Loucy (cell line): ENCODE measurements at regions not wholly inside any gene's neighbourhood (a gene's known extent, or its start where the extent isn't known, plus 50 kb on each side); places are given as distances from the start of the nearest gene placed in this dataset.

Experiments
- H2AFZ ChIP-seq: fragments of 200-600 bp; sonication (generic); 2 replicates; pipeline ENCODE4 v1.6.0; 2016; ENCODE audit warnings: antibody characterized with exemption, mild to moderate bottlenecking, low read length, moderate library complexity
- H3F3A ChIP-seq: fragments of 200-600 bp; 2 replicates; pipeline ENCODE4 v1.6.0; 2016; ENCODE audit warnings: antibody characterized with exemption, low read depth, mild to moderate bottlenecking
- H3K27me3 ChIP-seq: fragments of 200-600 bp; sonication (generic); 2 replicates; pipeline ENCODE4 v1.6.1; 2014; ENCODE audit warnings: low read length, mild to moderate bottlenecking; ENCODE audit not compliant: insufficient read depth, poor library complexity, severe bottlenecking
- H3K36me3 ChIP-seq: fragments of 200-600 bp; sonication (generic); 2 replicates; pipeline ENCODE4 v1.6.1; 2016; ENCODE audit warnings: low read length; ENCODE audit not compliant: insufficient read depth
- H3K4me1 ChIP-seq: fragments of 200-600 bp; sonication (generic); 2 replicates; pipeline ENCODE4 v1.5.1; 2014; ENCODE audit warnings: low read length, mild to moderate bottlenecking; ENCODE audit not compliant: insufficient read depth, poor library complexity, severe bottlenecking
- H3K4me2 ChIP-seq: fragments of 200-600 bp; sonication (generic); 2 replicates; pipeline ENCODE4 v1.6.0; 2014; ENCODE audit warnings: antibody characterized with exemption, low read length, low read depth, mild to moderate bottlenecking; ENCODE audit not compliant: poor library complexity, severe bottlenecking
- H3K4me3 ChIP-seq: fragments of 200-600 bp; sonication (generic); 2 replicates; pipeline ENCODE4 v1.5.1; 2014; ENCODE audit warnings: low read length, mild to moderate bottlenecking, mixed read lengths; ENCODE audit not compliant: poor library complexity, severe bottlenecking
- H3K79me2 ChIP-seq: fragments of 200-600 bp; sonication (generic); 2 replicates; pipeline ENCODE4 v1.6.1; 2014; ENCODE audit warnings: low read length; ENCODE audit not compliant: insufficient read depth
- H3K9ac ChIP-seq: fragments of 200-600 bp; sonication (generic); 2 replicates; pipeline ENCODE4 v1.6.0; 2014; ENCODE audit warnings: mild to moderate bottlenecking, low read depth, low read length, moderate library complexity; ENCODE audit not compliant: poor library complexity, severe bottlenecking
- H3K9me2 ChIP-seq: fragments of 200-600 bp; sonication (generic); replicated peaks from 2 replicates; pipeline ENCODE4 v1.6.1; 2016; ENCODE audit warnings: low read depth, low read length, mixed read lengths
- H3K9me3 ChIP-seq: fragments of 200-600 bp; sonication (generic); 2 replicates; pipeline ENCODE4 v1.6.1; 2014; ENCODE audit warnings: mild to moderate bottlenecking, antibody characterized with exemption, low read length, low read depth; ENCODE audit not compliant: insufficient read depth
- H4K20me1 ChIP-seq: fragments of 200-600 bp; sonication (generic); 2 replicates; pipeline ENCODE4 v1.6.0; 2014; ENCODE audit warnings: antibody characterized with exemption, low read length, mild to moderate bottlenecking; ENCODE audit not compliant: insufficient read depth, poor library complexity, severe bottlenecking
- EZH2phosphoT487 ChIP-seq: fragments of 200-600 bp; IDR thresholded peaks from 2 replicates; pipeline ENCODE4 v1.6.1; 2018; ENCODE audit warnings: antibody characterized with exemption, mild to moderate bottlenecking, moderate library complexity, borderline replicate concordance
- TF ChIP-seq, protein P1 (sequence below): fragments of 200-600 bp; sonication (generic); conservative IDR thresholded peaks from 2 replicates; pipeline ENCODE4 v1.5.1; 2014; ENCODE audit warnings: mild to moderate bottlenecking, antibody characterized with exemption, low read length

DNA sequence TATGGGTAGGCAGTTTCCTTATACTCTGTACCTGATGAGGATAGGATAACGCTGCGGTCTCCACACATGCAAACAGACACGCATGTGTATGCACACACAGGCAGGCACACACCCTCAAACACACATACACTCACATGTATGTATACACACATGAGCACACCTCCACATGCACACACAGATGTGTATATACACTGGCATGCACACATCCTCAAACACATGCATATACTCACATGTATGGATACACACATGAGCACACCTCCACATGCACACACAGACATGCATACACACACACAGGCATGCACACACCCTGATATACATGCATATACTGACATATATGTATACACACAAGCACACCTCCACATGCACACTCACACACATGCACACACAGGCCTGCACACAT lies 267.8 kb upstream of the HDAC4 start:
- no peaks in the 10 kb centered on the region for H3K9me2 ChIP-seq

GRCh38 chr2:239668042-239668441 lies 267.2 kb upstream of the HDAC4 start:
- no peaks in the 10 kb centered on the region for H3K36me3 ChIP-seq
- no peak overlapping the region for H2AFZ ChIP-seq
- no peak overlapping the region for H3K4me2 ChIP-seq
- no peaks in the 10 kb centered on the region for H4K20me1 ChIP-seq
- no peaks in the 10 kb centered on the region for H3F3A ChIP-seq
- no peak overlapping the region for H3K9ac ChIP-seq
- H3K9me2 ChIP-seq = no peaks in the 10 kb centered on the region
- no peak overlapping the region for H3K4me3 ChIP-seq
- no peaks in the 10 kb centered on the region for H3K4me1 ChIP-seq
- H3K79me2 ChIP-seq = no peaks in the 10 kb centered on the region
- no peaks in the 10 kb centered on the region for H3K27me3 ChIP-seq
- no peak for TF ChIP-seq EZH2phosphoT487
- TF ChIP-seq, protein P1, sequence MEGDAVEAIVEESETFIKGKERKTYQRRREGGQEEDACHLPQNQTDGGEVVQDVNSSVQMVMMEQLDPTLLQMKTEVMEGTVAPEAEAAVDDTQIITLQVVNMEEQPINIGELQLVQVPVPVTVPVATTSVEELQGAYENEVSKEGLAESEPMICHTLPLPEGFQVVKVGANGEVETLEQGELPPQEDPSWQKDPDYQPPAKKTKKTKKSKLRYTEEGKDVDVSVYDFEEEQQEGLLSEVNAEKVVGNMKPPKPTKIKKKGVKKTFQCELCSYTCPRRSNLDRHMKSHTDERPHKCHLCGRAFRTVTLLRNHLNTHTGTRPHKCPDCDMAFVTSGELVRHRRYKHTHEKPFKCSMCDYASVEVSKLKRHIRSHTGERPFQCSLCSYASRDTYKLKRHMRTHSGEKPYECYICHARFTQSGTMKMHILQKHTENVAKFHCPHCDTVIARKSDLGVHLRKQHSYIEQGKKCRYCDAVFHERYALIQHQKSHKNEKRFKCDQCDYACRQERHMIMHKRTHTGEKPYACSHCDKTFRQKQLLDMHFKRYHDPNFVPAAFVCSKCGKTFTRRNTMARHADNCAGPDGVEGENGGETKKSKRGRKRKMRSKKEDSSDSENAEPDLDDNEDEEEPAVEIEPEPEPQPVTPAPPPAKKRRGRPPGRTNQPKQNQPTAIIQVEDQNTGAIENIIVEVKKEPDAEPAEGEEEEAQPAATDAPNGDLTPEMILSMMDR = no peak
- peaks cover 3% of the 10 kb centered on the region; the same call in 1 of the 2 replicates for H3K9me3 ChIP-seq

More for the DNA sequence above, 267.8 kb upstream of the HDAC4 start:
- Histone ChIP-seq H3K79me2 (no peaks in the 10 kb centered on the region), H3K36me3 (no peaks in the 10 kb centered on the region), H3K4me1 (no peaks in the 10 kb centered on the region), H3K9me3 (peaks cover 3% of the 10 kb centered on the region; the same call in 1 of the 2 replicates), H3K9ac (no peak overlapping the region), H3K4me2 (no peak overlapping the region), H3K27me3 (no peaks in the 10 kb centered on the region), H3F3A (no peaks in the 10 kb centered on the region), H2AFZ (no peak overlapping the region), H3K4me3 (no peak overlapping the region), H4K20me1 (no peaks in the 10 kb centered on the region)
- TF ChIP-seq, protein P1 = no peak
- TF ChIP-seq EZH2phosphoT487 = no peak

GRCh38 chr2:239667431-239667985 lies 266.7 kb upstream of the HDAC4 start:
- no peaks in the 10 kb centered on the region for H3K79me2 ChIP-seq
- H3K9ac ChIP-seq = no peak overlapping the region
- no peaks in the 10 kb centered on the region for H3K27me3 ChIP-seq
- H3K9me3 ChIP-seq = peaks cover 3% of the 10 kb centered on the region; the same call in 1 of the 2 replicates
- H3K36me3 ChIP-seq = no peaks in the 10 kb centered on the region
- H4K20me1 ChIP-seq = no peaks in the 10 kb centered on the region
- no peaks in the 10 kb centered on the region for H3F3A ChIP-seq
- H3K4me1 ChIP-seq = no peaks in the 10 kb centered on the region
- TF ChIP-seq EZH2phosphoT487 = no peak
- TF ChIP-seq, protein P1 = no peak
- no peak overlapping the region for H3K4me3 ChIP-seq
- H3K4me2 ChIP-seq = no peak overlapping the region
- H3K9me2 ChIP-seq = no peaks in the 10 kb centered on the region
- no peak overlapping the region for H2AFZ ChIP-seq
